Adipocyte (in vitro differentiated cells): ENCODE measurements at regions not wholly inside any gene's neighbourhood (a gene's known extent, or its start where the extent isn't known, plus 50 kb on each side); places are given as distances from the start of the nearest gene placed in this dataset.

Experiments
- DNase-seq: peaks from one replicate; pipeline ENCODE4 v3.0.0-alpha.2; 2015; ENCODE audit warnings: low read depth
- H3K27me3 ChIP-seq: replicated peaks from 2 replicates; pipeline ENCODE4 v1.7.0; 2013; ENCODE audit warnings: mild to moderate bottlenecking, low read length, moderate library complexity; ENCODE audit not compliant: control insufficient read depth, insufficient read depth
- H3K36me3 ChIP-seq: 2 replicates; pipeline ENCODE4 v1.7.0; 2013; ENCODE audit warnings: low read length, mild to moderate bottlenecking, moderate library complexity; ENCODE audit not compliant: control insufficient read depth, insufficient read depth, severe bottlenecking
- H3K4me1 ChIP-seq: 2 replicates; pipeline ENCODE4 v1.7.0; 2013; ENCODE audit warnings: mild to moderate bottlenecking, low read length, moderate library complexity; ENCODE audit not compliant: control insufficient read depth, insufficient read depth
- H3K4me3 ChIP-seq: 2 replicates; pipeline ENCODE4 v1.7.0; 2013; ENCODE audit warnings: mild to moderate bottlenecking, low read length, moderate library complexity
- H3K9ac ChIP-seq: 2 replicates; pipeline ENCODE4 v1.7.0; 2013; ENCODE audit warnings: mild to moderate bottlenecking, low read length, moderate library complexity
- H3K9me3 ChIP-seq: 2 replicates; pipeline ENCODE4 v1.7.0; 2013; ENCODE audit warnings: mild to moderate bottlenecking, low read length, moderate library complexity; ENCODE audit not compliant: control insufficient read depth

DNA sequence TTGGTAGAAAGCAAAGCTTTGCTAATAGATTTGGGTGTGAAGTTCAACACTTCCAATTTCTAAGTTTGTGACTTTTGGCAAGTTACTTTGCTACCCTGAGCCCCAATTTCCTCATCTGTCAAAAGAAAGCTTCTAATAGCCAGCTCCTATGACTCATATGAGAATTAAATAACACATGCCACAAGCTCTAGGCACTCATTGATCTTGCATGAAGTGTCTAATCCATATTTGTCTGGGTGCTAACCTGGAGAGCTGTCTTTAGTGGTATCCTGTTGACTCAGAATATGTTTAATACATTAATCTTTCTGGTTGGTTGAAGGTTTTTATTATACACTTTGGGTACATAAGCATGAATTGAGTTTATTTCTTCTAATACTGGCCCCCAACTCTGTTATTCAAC, 188.8 kb downstream of the POSTN start:
- no peak overlapping the region for H3K4me3 ChIP-seq
- DNase-seq = no peak
- no peaks in the 10 kb centered on the region for H3K27me3 ChIP-seq
- H3K9me3 ChIP-seq = no peaks in the 10 kb centered on the region
- H3K9ac ChIP-seq = no peak overlapping the region
- no peaks in the 10 kb centered on the region for H3K36me3 ChIP-seq
- H3K4me1 ChIP-seq = peaks cover 18% of the 10 kb centered on the region

DNA sequence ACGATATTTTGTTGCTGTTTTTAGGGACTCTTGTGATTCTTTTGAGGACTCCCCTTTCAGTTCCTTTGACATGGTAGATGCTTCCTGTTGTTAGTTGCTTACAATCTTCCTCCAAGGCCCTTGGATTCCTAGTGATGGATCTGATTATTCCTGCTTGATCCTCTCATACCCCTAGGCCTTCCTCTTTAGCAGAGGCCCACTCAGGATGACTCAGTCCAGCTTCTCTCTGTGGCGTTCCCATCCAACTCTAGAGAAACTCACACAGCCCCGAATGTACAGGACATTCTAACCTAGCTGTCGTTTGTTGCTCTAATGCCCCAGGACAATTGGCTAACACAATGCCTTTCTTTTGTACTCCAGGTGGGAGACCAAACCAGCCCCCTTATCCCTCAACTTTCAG, 191.4 kb downstream of the POSTN start:
- H3K4me1 ChIP-seq = peaks cover 18% of the 10 kb centered on the region
- DNase-seq = no peak
- no peaks in the 10 kb centered on the region for H3K27me3 ChIP-seq
- H3K36me3 ChIP-seq = no peaks in the 10 kb centered on the region
- no peak overlapping the region for H3K4me3 ChIP-seq
- no peak overlapping the region for H3K9ac ChIP-seq
- no peaks in the 10 kb centered on the region for H3K9me3 ChIP-seq

DNA sequence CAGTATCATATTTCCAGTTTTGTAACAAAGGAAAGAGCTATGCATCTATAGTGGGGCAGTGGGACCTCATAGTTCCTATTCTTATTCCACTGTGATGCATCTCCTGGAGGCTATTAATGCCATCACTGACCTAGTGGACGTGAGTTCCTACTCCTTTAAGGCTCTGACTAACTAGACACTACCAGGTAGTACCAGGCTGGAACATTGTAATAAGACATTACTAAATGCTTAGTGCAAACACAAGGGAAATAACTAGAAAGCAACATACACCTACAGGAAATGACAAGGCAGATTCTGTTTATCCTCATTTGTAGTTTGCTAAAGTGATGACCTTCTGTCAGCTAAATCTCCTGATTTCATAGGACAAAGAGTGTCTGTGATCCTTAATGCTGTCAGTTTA, 192.5 kb downstream of the POSTN start:
- H3K4me3 ChIP-seq = no peak overlapping the region
- H3K4me1 ChIP-seq = peaks cover 16% of the 10 kb centered on the region
- H3K27me3 ChIP-seq = no peaks in the 10 kb centered on the region
- DNase-seq = no peak
- no peak overlapping the region for H3K9ac ChIP-seq
- no peaks in the 10 kb centered on the region for H3K36me3 ChIP-seq
- H3K9me3 ChIP-seq = peaks cover 6% of the 10 kb centered on the region

DNA sequence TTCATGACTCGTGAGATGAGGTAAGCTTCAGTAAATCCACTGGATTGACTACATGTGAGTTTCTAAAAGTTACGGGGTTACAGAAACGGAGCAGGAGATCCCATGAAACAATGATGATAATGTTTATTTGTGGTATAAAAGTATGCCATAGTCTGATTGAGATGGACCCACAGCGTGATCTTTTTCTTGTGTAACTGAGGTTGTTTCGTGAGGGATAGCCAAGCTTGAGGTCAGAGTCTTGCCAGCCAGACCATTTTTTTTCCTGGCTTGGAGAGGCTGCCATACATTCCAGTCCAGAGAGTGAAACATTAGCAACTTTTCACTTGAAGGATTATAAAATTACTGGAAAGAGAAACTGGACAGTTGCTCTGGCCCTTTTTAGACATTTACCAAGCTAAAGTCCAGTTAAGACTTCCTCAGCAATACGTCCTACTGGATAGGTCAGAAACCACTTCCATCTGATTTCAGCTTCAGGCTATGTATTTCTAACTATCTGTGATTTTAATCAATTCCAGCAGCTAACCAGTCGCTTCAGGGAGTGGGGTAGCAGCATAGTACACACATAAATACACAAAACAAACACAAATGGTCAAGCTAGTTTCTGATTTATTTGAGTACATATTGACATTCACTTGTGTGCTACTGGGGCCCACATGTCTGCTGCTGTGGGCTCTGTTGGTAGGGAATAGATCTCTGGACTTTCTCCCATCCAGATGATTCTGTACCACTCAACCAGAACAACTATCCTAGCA, 194.6 kb downstream of the POSTN start:
- Histone ChIP-seq H3K36me3 (no peaks in the 10 kb centered on the region), H3K9me3 (peaks cover 6% of the 10 kb centered on the region), H3K27me3 (no peaks in the 10 kb centered on the region), H3K4me3 (no peak overlapping the region), H3K9ac (no peak overlapping the region), H3K4me1 (peaks cover 5% of the 10 kb centered on the region)
- DNase-seq = peak; percentile 87

DNA sequence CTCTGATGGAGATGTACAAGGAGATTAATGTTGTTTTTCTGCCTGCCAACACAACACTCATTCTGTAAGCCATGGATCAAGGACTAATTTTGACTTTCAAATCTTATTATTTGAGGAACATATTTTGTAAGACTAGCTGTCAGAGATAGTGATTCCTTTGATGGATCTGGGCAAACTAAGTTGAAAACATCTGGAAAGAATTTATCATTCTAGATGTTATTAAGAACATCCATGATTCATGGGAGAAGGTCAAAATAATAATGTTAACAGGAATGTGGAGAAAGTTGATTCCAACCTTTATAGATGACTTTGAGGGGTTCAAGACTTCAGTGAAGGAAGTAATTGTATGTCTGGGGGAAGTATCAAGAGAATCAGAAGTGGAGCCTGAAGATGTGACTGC, 196.8 kb downstream of the POSTN start:
- no peak overlapping the region for H3K9ac ChIP-seq
- peaks cover 5% of the 10 kb centered on the region for H3K4me1 ChIP-seq
- H3K36me3 ChIP-seq = no peaks in the 10 kb centered on the region
- H3K4me3 ChIP-seq = no peak overlapping the region
- DNase-seq = no peak
- H3K9me3 ChIP-seq = peaks cover 9% of the 10 kb centered on the region
- H3K27me3 ChIP-seq = no peaks in the 10 kb centered on the region

DNA sequence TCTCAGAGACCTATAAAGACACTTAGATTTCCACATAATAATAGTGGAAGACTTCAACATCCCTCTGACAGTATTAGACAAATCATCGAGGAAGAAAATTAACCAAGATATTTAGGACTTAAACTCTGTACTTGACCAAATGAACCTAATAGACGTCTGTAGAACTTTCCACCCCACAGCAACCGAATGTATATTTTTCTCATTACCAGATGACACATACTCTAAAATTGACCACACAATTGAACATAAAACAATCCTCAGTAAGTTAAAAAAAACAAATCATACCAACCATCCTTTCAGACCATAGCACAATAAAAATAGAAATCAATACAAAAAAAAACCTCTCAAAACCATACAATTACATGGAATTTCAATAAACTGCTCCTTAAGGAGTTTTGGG, 201.0 kb downstream of the POSTN start:
- H3K4me3 ChIP-seq = no peak overlapping the region
- H3K4me1 ChIP-seq = no peaks in the 10 kb centered on the region
- H3K36me3 ChIP-seq = no peaks in the 10 kb centered on the region
- DNase-seq = no peak
- no peaks in the 10 kb centered on the region for H3K27me3 ChIP-seq
- no peak overlapping the region for H3K9ac ChIP-seq
- peaks cover 21% of the 10 kb centered on the region for H3K9me3 ChIP-seq

DNA sequence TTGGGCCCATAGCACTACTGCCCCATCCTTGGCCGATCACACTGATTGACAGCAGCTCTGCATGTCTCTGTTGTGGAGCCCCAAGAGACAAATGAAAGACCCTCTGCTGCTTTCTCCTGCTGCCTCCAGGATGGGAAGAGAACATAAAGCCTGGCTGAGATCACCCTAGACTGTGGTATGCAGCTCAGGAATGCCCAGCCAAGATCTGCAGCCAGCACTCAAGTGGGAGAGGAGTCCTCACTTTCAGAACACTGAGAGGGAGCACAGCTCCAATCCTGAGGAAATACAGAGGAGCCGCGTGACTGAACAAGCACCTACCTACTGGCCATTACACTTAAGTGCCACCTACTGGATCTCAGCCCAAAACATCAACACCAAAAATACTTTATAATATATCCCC, 203.0 kb downstream of the POSTN start:
- DNase-seq = peak; percentile 19
- Histone ChIP-seq H3K36me3 (no peaks in the 10 kb centered on the region), H3K4me3 (no peak overlapping the region), H3K27me3 (no peaks in the 10 kb centered on the region), H3K4me1 (no peaks in the 10 kb centered on the region), H3K9me3 (peaks cover 15% of the 10 kb centered on the region), H3K9ac (no peak overlapping the region)

DNA sequence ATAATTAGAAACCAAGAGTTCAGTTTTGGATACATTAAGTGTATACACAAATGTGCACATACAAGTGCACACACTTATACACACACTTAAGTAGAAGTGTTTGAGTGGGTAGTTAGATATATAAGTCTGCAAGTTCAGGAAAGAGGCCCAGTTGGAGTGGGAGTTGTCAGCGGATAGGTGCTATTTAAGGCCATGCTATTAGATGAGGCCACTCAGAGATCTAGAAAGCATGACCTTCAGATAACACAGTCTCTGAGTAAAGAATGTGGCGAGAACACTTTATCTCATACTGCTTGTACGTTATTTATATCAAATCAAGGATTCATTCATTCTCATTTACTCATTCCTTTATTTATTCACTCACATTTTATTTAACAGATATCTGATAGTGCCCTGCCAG, 206.2 kb downstream of the POSTN start:
- no peak for DNase-seq
- H3K27me3 ChIP-seq = no peaks in the 10 kb centered on the region
- H3K36me3 ChIP-seq = no peaks in the 10 kb centered on the region
- H3K4me1 ChIP-seq = no peaks in the 10 kb centered on the region
- H3K4me3 ChIP-seq = no peak overlapping the region
- peaks cover 15% of the 10 kb centered on the region for H3K9me3 ChIP-seq
- H3K9ac ChIP-seq = no peak overlapping the region

DNA sequence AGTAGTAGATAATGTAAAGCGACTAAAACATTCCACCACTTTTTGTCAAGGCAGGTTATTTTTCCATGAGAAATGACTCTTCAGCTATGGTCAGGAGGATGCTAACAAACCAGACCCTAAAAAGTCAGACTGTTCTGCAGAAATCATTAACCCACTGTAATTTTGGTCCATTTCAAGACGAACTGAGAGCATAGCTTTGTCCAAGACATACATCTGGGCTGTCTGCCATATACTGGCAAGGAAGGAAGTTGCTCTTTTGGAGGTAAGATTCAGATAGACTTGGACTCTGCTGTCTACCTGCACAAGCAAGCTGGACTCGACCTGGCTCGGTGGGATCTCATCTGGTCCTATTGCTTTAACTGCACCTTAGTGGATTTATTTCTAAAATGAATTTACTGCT, 207.8 kb downstream of the POSTN start:
- H3K27me3 ChIP-seq = no peaks in the 10 kb centered on the region
- no peak overlapping the region for H3K9ac ChIP-seq
- peaks cover 13% of the 10 kb centered on the region for H3K4me1 ChIP-seq
- DNase-seq = no peak
- H3K9me3 ChIP-seq = peaks cover 3% of the 10 kb centered on the region
- no peak overlapping the region for H3K4me3 ChIP-seq
- no peaks in the 10 kb centered on the region for H3K36me3 ChIP-seq

DNA sequence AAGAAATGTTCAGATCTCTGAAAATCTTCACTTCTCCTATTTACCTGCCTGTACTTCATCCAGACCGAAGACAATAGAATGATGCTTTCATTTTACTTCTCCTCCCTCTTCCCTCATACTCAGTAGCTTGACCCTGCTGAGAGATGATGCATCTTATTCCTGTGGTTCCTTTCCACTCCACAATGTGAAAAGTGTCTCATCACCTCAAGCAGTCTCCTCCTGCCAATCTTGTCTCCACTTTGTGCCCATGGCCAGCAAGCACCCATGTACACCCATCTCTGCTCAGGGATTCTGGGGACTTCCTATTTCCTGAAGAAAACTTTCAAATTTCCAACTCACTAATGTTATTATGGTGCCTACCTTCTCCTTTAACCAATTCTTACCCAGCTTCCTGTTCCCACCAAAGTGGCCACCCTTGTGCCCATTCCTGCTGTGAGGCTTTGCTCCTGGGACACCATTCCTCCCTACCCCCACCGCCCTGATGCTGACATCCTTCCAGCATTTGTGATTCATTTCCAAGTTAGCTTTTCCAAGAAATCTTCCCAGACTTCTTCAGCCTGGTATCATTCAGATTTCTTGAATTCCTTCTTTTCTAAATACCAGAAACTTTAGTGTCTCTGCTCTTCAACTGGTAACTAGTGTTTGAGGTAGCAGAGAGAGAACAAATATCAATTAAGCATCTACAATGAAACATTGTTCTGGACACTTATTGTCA, 212.5 kb downstream of the POSTN start:
- DNase-seq = no peak
- Histone ChIP-seq H3K9me3 (no peaks in the 10 kb centered on the region), H3K27me3 (no peaks in the 10 kb centered on the region), H3K4me3 (no peak overlapping the region), H3K9ac (no peak overlapping the region), H3K4me1 (peaks cover 23% of the 10 kb centered on the region), H3K36me3 (no peaks in the 10 kb centered on the region)

DNA sequence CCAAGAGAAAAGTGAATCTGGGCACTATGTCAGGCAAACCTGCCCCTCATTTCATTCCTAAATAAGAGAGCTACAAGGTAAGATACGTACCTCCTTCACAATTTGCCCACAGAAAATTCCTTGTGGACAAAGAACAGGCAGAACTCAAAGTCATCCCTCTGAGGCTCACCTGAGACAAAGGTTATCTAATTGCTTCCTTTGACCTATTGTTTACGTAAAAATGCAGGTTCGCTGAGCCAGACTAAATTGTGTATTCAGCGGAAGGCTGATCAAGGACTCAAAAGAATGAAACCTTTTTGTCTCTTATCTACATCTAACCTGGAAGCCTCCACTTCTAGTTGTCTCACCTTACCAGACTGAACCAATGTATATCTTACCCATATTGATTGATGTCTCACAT, 213.3 kb downstream of the POSTN start:
- H3K9ac ChIP-seq = no peak overlapping the region
- peaks cover 23% of the 10 kb centered on the region for H3K4me1 ChIP-seq
- no peaks in the 10 kb centered on the region for H3K36me3 ChIP-seq
- no peak overlapping the region for H3K4me3 ChIP-seq
- H3K27me3 ChIP-seq = no peaks in the 10 kb centered on the region
- H3K9me3 ChIP-seq = no peaks in the 10 kb centered on the region
- no peak for DNase-seq
